Adipocyte (in vitro differentiated cells): ENCODE measurements at regions not wholly inside any gene's neighbourhood (a gene's known extent, or its start where the extent isn't known, plus 50 kb on each side); places are given as distances from the start of the nearest gene placed in this dataset.

Source experiments
- DNase-seq: peaks from one replicate; pipeline ENCODE4 v3.0.0-alpha.2; 2015; ENCODE audit warnings: low read depth
- H3K27me3 ChIP-seq: replicated peaks from 2 replicates; pipeline ENCODE4 v1.7.0; 2013; ENCODE audit warnings: mild to moderate bottlenecking, low read length, moderate library complexity; ENCODE audit not compliant: control insufficient read depth, insufficient read depth
- H3K36me3 ChIP-seq: 2 replicates; pipeline ENCODE4 v1.7.0; 2013; ENCODE audit warnings: low read length, mild to moderate bottlenecking, moderate library complexity; ENCODE audit not compliant: control insufficient read depth, insufficient read depth, severe bottlenecking
- H3K4me1 ChIP-seq: 2 replicates; pipeline ENCODE4 v1.7.0; 2013; ENCODE audit warnings: mild to moderate bottlenecking, low read length, moderate library complexity; ENCODE audit not compliant: control insufficient read depth, insufficient read depth
- H3K4me3 ChIP-seq: 2 replicates; pipeline ENCODE4 v1.7.0; 2013; ENCODE audit warnings: mild to moderate bottlenecking, low read length, moderate library complexity
- H3K9ac ChIP-seq: 2 replicates; pipeline ENCODE4 v1.7.0; 2013; ENCODE audit warnings: mild to moderate bottlenecking, low read length, moderate library complexity
- H3K9me3 ChIP-seq: 2 replicates; pipeline ENCODE4 v1.7.0; 2013; ENCODE audit warnings: mild to moderate bottlenecking, low read length, moderate library complexity; ENCODE audit not compliant: control insufficient read depth

- Histone ChIP-seq H3K36me3 (no peaks in the 10 kb centered on the region), H3K4me1 (peaks cover 8% of the 10 kb centered on the region), H3K9me3 (peaks cover 1% of the 10 kb centered on the region), H3K4me3 (no peak overlapping the region), H3K27me3 (peaks cover 8% of the 10 kb centered on the region), H3K9ac (no peak overlapping the region)
- peak; percentile 1 for DNase-seq
Measured at GRCh38 chr12:94795044-94795443, 144.7 kb upstream of the TMCC3 start.

GRCh38 chr12:94793191-94793595 is 142.8 kb upstream of the TMCC3 start:
- H3K4me3 ChIP-seq, result no peak overlapping the region
- H3K9me3 ChIP-seq, result no peaks in the 10 kb centered on the region
- H3K27me3 ChIP-seq, result peaks cover 5% of the 10 kb centered on the region
- peak; percentile 61 for DNase-seq
- H3K4me1 ChIP-seq, result peaks cover 8% of the 10 kb centered on the region
- no peak overlapping the region for H3K9ac ChIP-seq
- H3K36me3 ChIP-seq, result no peaks in the 10 kb centered on the region

GRCh38 chr12:94792693-94793092 is 142.3 kb upstream of the TMCC3 start:
- H3K9ac ChIP-seq, result no peak overlapping the region
- DNase-seq, result peak; percentile 48
- H3K4me3 ChIP-seq, result no peak overlapping the region
- H3K9me3 ChIP-seq, result no peaks in the 10 kb centered on the region
- H3K36me3 ChIP-seq, result no peaks in the 10 kb centered on the region
- H3K27me3 ChIP-seq, result peaks cover 5% of the 10 kb centered on the region
- H3K4me1 ChIP-seq, result peaks cover 8% of the 10 kb centered on the region

GRCh38 chr12:94791933-94792332 is 141.6 kb upstream of the TMCC3 start:
- Histone ChIP-seq H3K4me3 (no peak overlapping the region), H3K9ac (no peak overlapping the region)

GRCh38 chr12:94790825-94791224 is 140.5 kb upstream of the TMCC3 start:
- Histone ChIP-seq H3K9ac (no peak overlapping the region), H3K9me3 (no peaks in the 10 kb centered on the region), H3K4me1 (peaks cover 8% of the 10 kb centered on the region), H3K36me3 (no peaks in the 10 kb centered on the region), H3K4me3 (no peak overlapping the region), H3K27me3 (peaks cover 12% of the 10 kb centered on the region)
- DNase-seq, result no peak

More at GRCh38 chr12:94791933-94792332, 141.6 kb upstream of the TMCC3 start:
- DNase-seq, result no peak
- Histone ChIP-seq H3K36me3 (no peaks in the 10 kb centered on the region), H3K9me3 (no peaks in the 10 kb centered on the region), H3K4me1 (peaks cover 8% of the 10 kb centered on the region), H3K27me3 (peaks cover 12% of the 10 kb centered on the region)

GRCh38 chr12:94790370-94790769 is 140.0 kb upstream of the TMCC3 start:
- no peaks in the 10 kb centered on the region for H3K36me3 ChIP-seq
- H3K27me3 ChIP-seq, result peaks cover 12% of the 10 kb centered on the region
- H3K4me1 ChIP-seq, result peaks cover 8% of the 10 kb centered on the region
- no peak overlapping the region for H3K9ac ChIP-seq
- DNase-seq, result no peak
- no peak overlapping the region for H3K4me3 ChIP-seq
- no peaks in the 10 kb centered on the region for H3K9me3 ChIP-seq

DNA sequence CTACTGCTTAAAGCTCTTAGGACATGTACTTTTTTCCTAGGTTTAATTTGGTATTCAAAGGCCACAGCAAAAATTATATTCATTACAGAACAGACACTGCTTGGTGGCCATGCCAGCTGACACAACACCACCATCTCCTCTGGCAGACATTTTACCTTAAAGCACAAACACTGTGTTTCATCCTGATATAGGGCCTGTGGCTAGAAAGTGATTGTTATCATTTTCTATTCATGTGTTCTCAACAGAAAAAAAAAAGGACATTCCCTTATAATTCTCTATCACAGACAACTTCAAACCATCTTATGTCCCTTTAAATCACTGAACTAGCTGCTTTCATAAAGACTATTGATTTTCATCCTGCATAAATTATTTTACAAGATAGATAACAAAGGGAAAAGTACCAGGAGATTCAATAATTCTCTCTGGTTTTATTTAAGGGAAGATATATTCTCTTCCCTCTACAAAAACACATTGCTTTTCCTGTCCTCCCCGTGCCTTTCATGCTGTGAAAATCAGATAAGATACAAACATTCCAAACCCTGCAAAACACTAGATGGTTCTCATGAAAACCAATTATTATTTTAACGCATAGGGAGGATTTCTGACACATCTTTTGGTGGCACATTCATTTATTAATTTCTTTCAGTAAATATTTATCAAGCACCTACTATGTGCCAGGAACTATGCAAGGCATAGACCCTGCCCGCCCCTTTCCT is 139.3 kb upstream of the TMCC3 start:
- peaks cover 8% of the 10 kb centered on the region for H3K4me1 ChIP-seq
- DNase-seq, result no peak
- H3K36me3 ChIP-seq, result no peaks in the 10 kb centered on the region
- no peak overlapping the region for H3K4me3 ChIP-seq
- H3K27me3 ChIP-seq, result peaks cover 12% of the 10 kb centered on the region
- H3K9ac ChIP-seq, result no peak overlapping the region
- no peaks in the 10 kb centered on the region for H3K9me3 ChIP-seq

GRCh38 chr12:94788298-94788697 is 137.9 kb upstream of the TMCC3 start:
- Histone ChIP-seq H3K36me3 (no peaks in the 10 kb centered on the region), H3K9me3 (no peaks in the 10 kb centered on the region), H3K4me1 (peaks cover 16% of the 10 kb centered on the region), H3K9ac (no peak overlapping the region), H3K27me3 (peaks cover 12% of the 10 kb centered on the region), H3K4me3 (no peak overlapping the region)
- no peak for DNase-seq

GRCh38 chr12:94786906-94787305 is 136.5 kb upstream of the TMCC3 start:
- H3K4me1 ChIP-seq, result peaks cover 8% of the 10 kb centered on the region
- H3K36me3 ChIP-seq, result no peaks in the 10 kb centered on the region
- H3K4me3 ChIP-seq, result no peak overlapping the region
- peaks cover 12% of the 10 kb centered on the region for H3K27me3 ChIP-seq
- no peak for DNase-seq
- no peaks in the 10 kb centered on the region for H3K9me3 ChIP-seq
- no peak overlapping the region for H3K9ac ChIP-seq

GRCh38 chr12:94783862-94784261 is 133.5 kb upstream of the TMCC3 start:
- H3K27me3 ChIP-seq, result peaks cover 8% of the 10 kb centered on the region
- DNase-seq, result peak; percentile 72
- H3K4me1 ChIP-seq, result peaks cover 8% of the 10 kb centered on the region
- H3K4me3 ChIP-seq, result no peak overlapping the region
- no peaks in the 10 kb centered on the region for H3K36me3 ChIP-seq
- no peak overlapping the region for H3K9ac ChIP-seq
- H3K9me3 ChIP-seq, result no peaks in the 10 kb centered on the region

DNA sequence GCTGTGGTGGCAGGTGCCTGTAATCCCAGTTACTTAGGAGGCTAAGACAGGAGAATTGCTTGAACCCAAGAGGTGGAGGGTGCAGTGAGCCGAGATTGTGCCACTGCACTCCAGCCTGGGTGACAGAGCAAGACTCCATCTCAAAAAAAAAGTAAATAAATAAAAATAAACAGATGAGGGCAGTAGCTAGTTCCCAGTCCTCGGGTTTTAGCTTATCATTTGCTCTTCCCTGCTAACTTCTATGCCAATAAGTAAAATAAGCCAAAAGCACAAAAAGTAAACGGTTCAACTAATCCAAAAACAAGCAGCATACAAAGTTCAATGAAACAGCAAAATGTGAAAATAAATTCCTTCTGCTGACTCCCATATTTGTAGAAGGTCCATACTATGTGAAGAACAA is 133.0 kb upstream of the TMCC3 start:
- Histone ChIP-seq H3K4me3 (no peak overlapping the region), H3K4me1 (peaks cover 8% of the 10 kb centered on the region), H3K9me3 (no peaks in the 10 kb centered on the region), H3K36me3 (no peaks in the 10 kb centered on the region), H3K9ac (no peak overlapping the region), H3K27me3 (peaks cover 8% of the 10 kb centered on the region)
- DNase-seq, result no peak

- no peaks in the 10 kb centered on the region for H3K36me3 ChIP-seq
Measured at GRCh38 chr12:94781835-94782234, 131.5 kb upstream of the TMCC3 start.

More at GRCh38 chr12:94781835-94782234, 131.5 kb upstream of the TMCC3 start:
- Histone ChIP-seq H3K4me1 (peaks cover 8% of the 10 kb centered on the region), H3K27me3 (peaks cover 13% of the 10 kb centered on the region), H3K9ac (no peak overlapping the region), H3K9me3 (no peaks in the 10 kb centered on the region), H3K4me3 (no peak overlapping the region)
- DNase-seq, result no peak
